GM12878 (cell line): ENCODE measurements at regions not wholly inside any gene's neighbourhood (a gene's known extent, or its start where the extent isn't known, plus 50 kb on each side); places are given as distances from the start of the nearest gene placed in this dataset.

Experiments used
- ATAC-seq: fragments of 200-7000 bp; cut with Tn5 transposase; 3 replicates; pipeline ENCODE4 v1.9.1; 2020; ENCODE audit warnings: mild to moderate bottlenecking, moderate library complexity
- BruUV-seq: library from RNA; stranded (reverse); fragments of 400-500 nt; replicated peaks from 2 replicates; lab custom pipeline; 2021; lab: Mats Ljungman, UMichigan
- CTCF ChIA-PET: fragments of 300-600 bp; sonication (Branson Sonifier 250); formaldehyde crosslinking; extraction: SDS; loops from one replicate; lab custom pipeline; 2021; ENCODE audit warnings: inconsistent platforms; lab: Yijun Ruan, JAX
- POLR2A ChIA-PET: fragments of 350-600 bp; formaldehyde crosslinking; extraction: SDS; loops from one replicate; lab custom pipeline; 2021; ENCODE audit warnings: inconsistent platforms; lab: Charles Lee
- RAD21 ChIA-PET: fragments of 300-600 bp; sonication (Branson Sonifier 250); formaldehyde crosslinking; loops from one replicate; lab custom pipeline; 2023; ENCODE audit warnings: antibody characterized with exemption; ENCODE audit not compliant: unreplicated experiment; lab: Charles Lee
- SMC1A ChIA-PET: fragments of 300-600 bp; sonication (Branson Sonifier 250); formaldehyde crosslinking; loops from one replicate; lab custom pipeline; 2023; ENCODE audit not compliant: unreplicated experiment, uncharacterized antibody; lab: Charles Lee
- DNase-seq: peaks from one replicate; pipeline ENCODE4 v3.0.0-alpha.2; 2011; ENCODE audit warnings: low read depth, low spot score
- FAIRE-seq: peaks from 3 replicates; lab custom pipeline; 2011; peaks lifted over from hg19 to GRCh38; lab: Jason Lieb, UNC
- H2AFZ ChIP-seq: 2 replicates; pipeline ENCODE4 v1.6.0; 2011; ENCODE audit warnings: low read depth, low read length, control low read depth; ENCODE audit not compliant: control insufficient read depth
- H3K27ac ChIP-seq: 2 replicates; pipeline ENCODE4 v1.5.1; 2011; ENCODE audit warnings: control low read depth; ENCODE audit not compliant: control insufficient read depth, insufficient read depth
- H3K27me3 ChIP-seq, 2 experiments: replicated peaks in 1 of 2; 2 replicates each; pipeline versions ENCODE4 v1.6.0 to v1.6.1; 2011; ENCODE audit warnings: low read length in 1 of 2; ENCODE audit not compliant: control insufficient read depth in 2 of 2, insufficient read depth in 2 of 2
- H3K36me3 ChIP-seq, 2 experiments: 2 replicates each; pipeline ENCODE4 v1.5.1; 2011; ENCODE audit warnings: low read length in 1 of 2; ENCODE audit not compliant: control insufficient read depth in 2 of 2, insufficient read depth in 2 of 2
- H3K4me1 ChIP-seq: 2 replicates; pipeline ENCODE4 v1.6.1; 2011; ENCODE audit warnings: mild to moderate bottlenecking, low read length, moderate library complexity, mixed read lengths; ENCODE audit not compliant: control insufficient read depth, insufficient read depth
- H3K4me2 ChIP-seq: 2 replicates; pipeline ENCODE4 v1.6.0; 2011; ENCODE audit warnings: control low read depth; ENCODE audit not compliant: control insufficient read depth, insufficient read depth
- H3K4me3 ChIP-seq: fragments of 200-600 bp; sonication (generic); 2 replicates; pipeline ENCODE4 v1.5.1; 2016
- H3K79me2 ChIP-seq: 2 replicates; pipeline ENCODE4 v1.6.0; 2011; ENCODE audit warnings: low read length; ENCODE audit not compliant: control insufficient read depth, insufficient read depth
- H3K9ac ChIP-seq: 2 replicates; pipeline ENCODE4 v1.8.0; 2011; ENCODE audit warnings: low read length, control low read depth, mixed read lengths; ENCODE audit not compliant: control insufficient read depth, insufficient read depth
- H3K9me3 ChIP-seq: replicated peaks from 3 replicates; pipeline ENCODE4 v1.5.1; 2011; ENCODE audit warnings: mild to moderate bottlenecking, low read length; ENCODE audit not compliant: control insufficient read depth, insufficient read depth
- H4K20me1 ChIP-seq: 2 replicates; pipeline ENCODE4 v1.6.0; 2011; ENCODE audit not compliant: control insufficient read depth, insufficient read depth
- ATF7 ChIP-seq: fragments of 450-650 bp; IDR thresholded peaks from 2 replicates; pipeline ENCODE4 v1.6.1; 2016; ENCODE audit warnings: low read depth, mild to moderate bottlenecking
- FOXM1 ChIP-seq: IDR thresholded peaks from 2 replicates; pipeline ENCODE4 v1.6.1; 2012; ENCODE audit warnings: low read depth, mild to moderate bottlenecking, inconsistent platforms, low read length, moderate library complexity
- HCFC1 ChIP-seq: fragments of 150-350 bp; IDR thresholded peaks from 2 replicates; pipeline ENCODE4 v1.6.1; 2014; ENCODE audit warnings: low read length
- IKZF1 ChIP-seq: fragments of 450-650 bp; conservative IDR thresholded peaks from 2 replicates; pipeline ENCODE4 v1.6.1; 2017; ENCODE audit warnings: antibody characterized with exemption, mild to moderate bottlenecking
- JUNB ChIP-seq: IDR thresholded peaks from 2 replicates; pipeline ENCODE4 v1.6.1; 2016; ENCODE audit warnings: antibody characterized with exemption, mild to moderate bottlenecking
- KAT2A ChIP-seq: conservative IDR thresholded peaks from 2 replicates; pipeline ENCODE4 v1.6.1; 2011; ENCODE audit warnings: low read depth, low read length; ENCODE audit not compliant: control insufficient read depth
- MTA2 ChIP-seq: fragments of 450-650 bp; IDR thresholded peaks from 2 replicates; pipeline ENCODE4 v1.6.1; 2016; ENCODE audit warnings: low read depth, mild to moderate bottlenecking, moderate library complexity
- NBN ChIP-seq: fragments of 450-650 bp; IDR thresholded peaks from 2 replicates; pipeline ENCODE4 v1.6.1; 2016
- NFXL1 ChIP-seq: fragments of 450-650 bp; IDR thresholded peaks from 2 replicates; pipeline ENCODE4 v1.6.1; 2017; ENCODE audit warnings: antibody characterized with exemption, mild to moderate bottlenecking, borderline replicate concordance
- NR2C1 ChIP-seq: fragments of 450-650 bp; IDR thresholded peaks from 2 replicates; pipeline ENCODE4 v1.6.1; 2017; ENCODE audit warnings: antibody characterized with exemption, mild to moderate bottlenecking, moderate library complexity
- PML ChIP-seq: IDR thresholded peaks from 2 replicates; pipeline ENCODE4 v1.6.1; 2012; ENCODE audit warnings: low read length, inconsistent platforms
- RAD51 ChIP-seq: fragments of 450-650 bp; IDR thresholded peaks from 2 replicates; pipeline ENCODE4 v1.6.1; 2016; ENCODE audit warnings: moderate library complexity, mild to moderate bottlenecking, inconsistent platforms
- RBBP5 ChIP-seq: fragments of 200-600 bp; sonication (generic); conservative IDR thresholded peaks from 2 replicates; pipeline ENCODE4 v1.6.1; 2016
- RFX5 ChIP-seq: IDR thresholded peaks from 2 replicates; pipeline ENCODE4 v1.6.1; 2011; ENCODE audit warnings: low read depth, low read length, improper control_type of control experiment
- ZNF24 ChIP-seq: fragments of 450-650 bp; IDR thresholded peaks from 2 replicates; pipeline ENCODE4 v1.6.1; 2017; ENCODE audit warnings: antibody characterized with exemption, mild to moderate bottlenecking
- WGBS: methylation state at CpG from one replicate; pipeline ENCODE4 v1.1.6; 2016; ENCODE audit warnings: low lambda C conversion rate; ENCODE audit not compliant: insufficient replicate concordance, insufficient coverage; ENCODE audit errors: missing lambda C conversion rate; 5-methylcytosine and 5-hydroxymethylcytosine counted together
- in situ Hi-C: fragments of 300-500 bp; cut with MboI; formaldehyde crosslinking; loops from 9 replicates; pipeline ENCODE4 v1.14.3; 2018; ENCODE audit warnings: mixed read lengths
- intact Hi-C: fragments of 100-400 bp; cut with micrococcal nuclease; formaldehyde crosslinking; loops from one replicate; pipeline ENCODE4 v1.14.2; 2022; ENCODE audit not compliant: unreplicated experiment
- TF ChIP-seq, protein P1 (sequence below): fragments of 450-650 bp; formaldehyde crosslinking; IDR thresholded peaks from 2 replicates; pipeline ENCODE4 v1.5.0; 2022; ENCODE audit warnings: mild to moderate bottlenecking, missing genetic modification characterization
- TF ChIP-seq, protein P2 (sequence below): IDR thresholded peaks from 2 replicates; pipeline ENCODE4 v1.6.1; 2011; ENCODE audit warnings: mild to moderate bottlenecking, low read depth, low read length, moderate library complexity; ENCODE audit not compliant: insufficient replicate concordance

DNA sequence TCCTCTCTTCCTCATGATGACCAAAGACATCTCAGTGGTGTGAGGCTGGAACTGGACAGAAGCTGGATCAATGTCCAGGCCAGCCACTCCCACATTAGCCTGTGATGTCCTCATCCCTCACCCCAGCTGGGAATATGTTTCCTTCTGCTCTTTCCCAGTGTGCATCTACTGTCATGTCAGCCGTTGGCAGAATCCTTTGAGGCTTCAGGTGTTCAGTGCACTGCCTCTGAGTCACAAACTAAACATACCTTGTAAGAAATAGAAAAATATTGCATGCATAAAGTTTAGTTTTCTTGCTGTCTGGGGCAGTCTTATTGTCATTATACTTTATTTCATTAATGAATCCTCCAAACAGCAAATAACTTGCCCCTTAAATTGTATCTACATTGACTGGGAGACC, 161.6 kb upstream of the RASGRP1 start:
- FAIRE-seq = no peak
- Histone ChIP-seq H3K36me3 (no peaks in the 10 kb centered on the region), H3K9me3 (no peaks in the 10 kb centered on the region), H3K9ac (no peak overlapping the region), H2AFZ (no peak overlapping the region), H3K79me2 (no peaks in the 10 kb centered on the region), H3K4me3 (no peak overlapping the region), H3K4me1 (no peaks in the 10 kb centered on the region), H4K20me1 (no peaks in the 10 kb centered on the region), H3K27ac (no peak overlapping the region), H3K27me3 (no peaks in the 10 kb centered on the region), H3K4me2 (no peak overlapping the region)
- ChIA-PET POLR2A (no interaction called here), RAD21 (no interaction called here), CTCF (interaction anchor here (0.8 to 2.3 kb wide), 3 partner anchors 14 to 717 kb away, joined by 3 to 9 read pairs (median 3); no protein-coding TSS in a partner anchor), SMC1A (interaction anchor here (0.5 to 1.2 kb wide), 2 partner anchors 20 to 34 kb away, joined by 3 read pairs; no protein-coding TSS in a partner anchor)
- no peak for DNase-seq
- no peak for ATAC-seq
- in situ Hi-C loops (no loop called here), intact Hi-C loops (no loop called here)
- TF ChIP-seq IKZF1 = no peak
- TF ChIP-seq RFX5 = no peak
- TF ChIP-seq NBN = no peak
- TF ChIP-seq RBBP5 = no peak
- TF ChIP-seq, protein P1, sequence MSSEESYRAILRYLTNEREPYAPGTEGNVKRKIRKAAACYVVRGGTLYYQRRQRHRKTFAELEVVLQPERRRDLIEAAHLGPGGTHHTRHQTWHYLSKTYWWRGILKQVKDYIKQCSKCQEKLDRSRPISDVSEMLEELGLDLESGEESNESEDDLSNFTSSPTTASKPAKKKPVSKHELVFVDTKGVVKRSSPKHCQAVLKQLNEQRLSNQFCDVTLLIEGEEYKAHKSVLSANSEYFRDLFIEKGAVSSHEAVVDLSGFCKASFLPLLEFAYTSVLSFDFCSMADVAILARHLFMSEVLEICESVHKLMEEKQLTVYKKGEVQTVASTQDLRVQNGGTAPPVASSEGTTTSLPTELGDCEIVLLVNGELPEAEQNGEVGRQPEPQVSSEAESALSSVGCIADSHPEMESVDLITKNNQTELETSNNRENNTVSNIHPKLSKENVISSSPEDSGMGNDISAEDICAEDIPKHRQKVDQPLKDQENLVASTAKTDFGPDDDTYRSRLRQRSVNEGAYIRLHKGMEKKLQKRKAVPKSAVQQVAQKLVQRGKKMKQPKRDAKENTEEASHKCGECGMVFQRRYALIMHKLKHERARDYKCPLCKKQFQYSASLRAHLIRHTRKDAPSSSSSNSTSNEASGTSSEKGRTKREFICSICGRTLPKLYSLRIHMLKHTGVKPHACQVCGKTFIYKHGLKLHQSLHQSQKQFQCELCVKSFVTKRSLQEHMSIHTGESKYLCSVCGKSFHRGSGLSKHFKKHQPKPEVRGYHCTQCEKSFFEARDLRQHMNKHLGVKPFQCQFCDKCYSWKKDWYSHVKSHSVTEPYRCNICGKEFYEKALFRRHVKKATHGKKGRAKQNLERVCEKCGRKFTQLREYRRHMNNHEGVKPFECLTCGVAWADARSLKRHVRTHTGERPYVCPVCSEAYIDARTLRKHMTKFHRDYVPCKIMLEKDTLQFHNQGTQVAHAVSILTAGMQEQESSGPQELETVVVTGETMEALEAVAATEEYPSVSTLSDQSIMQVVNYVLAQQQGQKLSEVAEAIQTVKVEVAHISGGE (CRISPR knock-in tag) = no peak
- no peak for TF ChIP-seq JUNB
- TF ChIP-seq NR2C1 = no peak
- no peak for TF ChIP-seq RAD51
- no peak for TF ChIP-seq PML
- no peak for TF ChIP-seq KAT2A
- no peak for TF ChIP-seq HCFC1
- TF ChIP-seq, protein P2, sequence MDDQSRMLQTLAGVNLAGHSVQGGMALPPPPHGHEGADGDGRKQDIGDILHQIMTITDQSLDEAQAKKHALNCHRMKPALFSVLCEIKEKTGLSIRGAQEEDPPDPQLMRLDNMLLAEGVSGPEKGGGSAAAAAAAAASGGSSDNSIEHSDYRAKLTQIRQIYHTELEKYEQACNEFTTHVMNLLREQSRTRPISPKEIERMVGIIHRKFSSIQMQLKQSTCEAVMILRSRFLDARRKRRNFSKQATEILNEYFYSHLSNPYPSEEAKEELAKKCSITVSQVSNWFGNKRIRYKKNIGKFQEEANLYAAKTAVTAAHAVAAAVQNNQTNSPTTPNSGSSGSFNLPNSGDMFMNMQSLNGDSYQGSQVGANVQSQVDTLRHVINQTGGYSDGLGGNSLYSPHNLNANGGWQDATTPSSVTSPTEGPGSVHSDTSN = no peak
- TF ChIP-seq FOXM1 = no peak
- no peak for TF ChIP-seq ATF7
- no peak for TF ChIP-seq MTA2
- no peak for TF ChIP-seq ZNF24
- no peak for TF ChIP-seq NFXL1
- 0% methylated on average over 1 of the region's 1 CpG for WGBS
- BruUV-seq = no TSS peak
